ENCODE measurements at regions not wholly inside any gene's neighbourhood (a gene's known extent, or its start where the extent isn't known, plus 50 kb on each side); places are given as distances from the start of the nearest gene placed in this dataset.

GRCh38 chr16:6618874-6619273 lies 713.8 kb upstream of the RBFOX1 start:
- Histone ChIP-seq H3K27me3 (ENCODE audit: control insufficient read depth, insufficient read depth, low read length) (no peaks in the 10 kb centered on the region), H3K4me3 (ENCODE audit: low read depth, low read length) (no peak overlapping the region), H3K36me3 (ENCODE audit: control insufficient read depth, insufficient read depth, low read length) (no peaks in the 10 kb centered on the region)
- ChIA-PET POLR2A (no interaction called here), CTCF (no interaction called here)
- TF ChIP-seq CTCF (IDR thresholded peaks at IDR 0.05; ENCODE audit: insufficient read depth, low read depth, low read length) = no peak
- no peak for DNase-seq (ENCODE audit: low read depth)

- no peaks in the 10 kb centered on the region for H3K27me3 ChIP-seq (ENCODE audit: control insufficient read depth, insufficient read depth, low read length)
- H3K36me3 ChIP-seq (ENCODE audit: control insufficient read depth, insufficient read depth, low read length) = no peaks in the 10 kb centered on the region
- ChIA-PET POLR2A (no interaction called here), CTCF (no interaction called here)
- no peak for TF ChIP-seq CTCF (IDR thresholded peaks at IDR 0.05; ENCODE audit: insufficient read depth, low read depth, low read length)
- no peak overlapping the region for H3K4me3 ChIP-seq (ENCODE audit: low read depth, low read length)
- no peak for DNase-seq (ENCODE audit: low read depth)
Measured at GRCh38 chr16:6616746-6617145, 715.9 kb upstream of the RBFOX1 start.

GRCh38 chr16:6615636-6616035 lies 717.0 kb upstream of the RBFOX1 start:
- Histone ChIP-seq H3K36me3 (ENCODE audit: control insufficient read depth, insufficient read depth, low read length) (no peaks in the 10 kb centered on the region), H3K27me3 (ENCODE audit: control insufficient read depth, insufficient read depth, low read length) (no peaks in the 10 kb centered on the region), H3K4me3 (ENCODE audit: low read depth, low read length) (no peak overlapping the region)
- ChIA-PET POLR2A (no interaction called here), CTCF (no interaction called here)
- no peak for DNase-seq (ENCODE audit: low read depth)
- no peak for TF ChIP-seq CTCF (IDR thresholded peaks at IDR 0.05; ENCODE audit: insufficient read depth, low read depth, low read length)

- ChIA-PET POLR2A (no interaction called here), CTCF (no interaction called here)
- no peaks in the 10 kb centered on the region for H3K36me3 ChIP-seq (ENCODE audit: control insufficient read depth, insufficient read depth, low read length)
- DNase-seq (ENCODE audit: low read depth) = no peak
- no peak overlapping the region for H3K4me3 ChIP-seq (ENCODE audit: low read depth, low read length)
- no peak for TF ChIP-seq CTCF (IDR thresholded peaks at IDR 0.05; ENCODE audit: insufficient read depth, low read depth, low read length)
- H3K27me3 ChIP-seq (ENCODE audit: control insufficient read depth, insufficient read depth, low read length) = no peaks in the 10 kb centered on the region
Measured at GRCh38 chr16:6611535-6611934, 721.1 kb upstream of the RBFOX1 start.

- CTCF ChIA-PET = no interaction called here
- POLR2A ChIA-PET = no interaction called here
- no peak for TF ChIP-seq CTCF (IDR thresholded peaks at IDR 0.05; ENCODE audit: insufficient read depth, low read depth, low read length)
- H3K36me3 ChIP-seq (ENCODE audit: control insufficient read depth, insufficient read depth, low read length) = no peaks in the 10 kb centered on the region
- no peaks in the 10 kb centered on the region for H3K27me3 ChIP-seq (ENCODE audit: control insufficient read depth, insufficient read depth, low read length)
- no peak for DNase-seq (ENCODE audit: low read depth)
- H3K4me3 ChIP-seq (ENCODE audit: low read depth, low read length) = no peak overlapping the region
Measured at GRCh38 chr16:6605490-6605889, 727.2 kb upstream of the RBFOX1 start.
